ENCODE measurements at regions not wholly inside any gene's neighbourhood (a gene's known extent, or its start where the extent isn't known, plus 50 kb on each side); places are given as distances from the start of the nearest gene placed in this dataset.

GRCh38 chr6:132235596-132236280 lies 165.5 kb downstream of the MOXD1 start:
- Histone ChIP-seq H3K9me3 (replicated peaks; ENCODE audit: insufficient read depth, low read length) (no peaks in the 10 kb centered on the region), H3K4me1 (ENCODE audit: low read length) (no peaks in the 10 kb centered on the region), H2AFZ (ENCODE audit: low read length) (no peak overlapping the region), H3K27me3 (replicated peaks; ENCODE audit: insufficient read depth, low read length) (no peaks in the 10 kb centered on the region), H3K9ac (ENCODE audit: low read length) (no peak overlapping the region), H3K36me3 (replicated peaks; ENCODE audit: insufficient read depth, low read length) (no peaks in the 10 kb centered on the region), H4K20me1 (ENCODE audit: insufficient read depth, low read length) (no peaks in the 10 kb centered on the region), H3K4me2 (ENCODE audit: low read depth, low read length) (no peak overlapping the region), H3K27ac (ENCODE audit: low read length) (no peak overlapping the region), H3K4me3 (ENCODE audit: low read length) (no peak overlapping the region), H3F3A (ENCODE audit: insufficient read depth, low read length) (no peaks in the 10 kb centered on the region), H3K79me2 (ENCODE audit: low read length) (no peaks in the 10 kb centered on the region), H3K9me2 (replicated peaks; ENCODE audit: insufficient read depth, low read length) (no peaks in the 10 kb centered on the region)
- DNase-seq: no peak
- TF ChIP-seq EZH2phosphoT487 (IDR thresholded peaks at IDR 0.05; ENCODE audit: low read length) (no peak), EZH2 (optimal IDR thresholded peaks at IDR 0.05; ENCODE audit: low read depth, low read length) (no peak), CTCF (IDR thresholded peaks at IDR 0.05; ENCODE audit: low read length) (no peak)

GRCh38 chr6:132234356-132234755 lies 166.9 kb downstream of the MOXD1 start:
- Histone ChIP-seq H3K36me3 (replicated peaks; ENCODE audit: insufficient read depth, low read length) (no peaks in the 10 kb centered on the region), H3K79me2 (ENCODE audit: low read length) (no peaks in the 10 kb centered on the region), H3K9me3 (replicated peaks; ENCODE audit: insufficient read depth, low read length) (no peaks in the 10 kb centered on the region), H3K27ac (ENCODE audit: low read length) (no peak overlapping the region), H3K27me3 (replicated peaks; ENCODE audit: insufficient read depth, low read length) (no peaks in the 10 kb centered on the region), H3F3A (ENCODE audit: insufficient read depth, low read length) (no peaks in the 10 kb centered on the region), H3K4me1 (ENCODE audit: low read length) (no peaks in the 10 kb centered on the region), H3K4me2 (ENCODE audit: low read depth, low read length) (no peak overlapping the region), H3K9ac (ENCODE audit: low read length) (no peak overlapping the region), H3K4me3 (ENCODE audit: low read length) (no peak overlapping the region), H2AFZ (ENCODE audit: low read length) (no peak overlapping the region), H3K9me2 (replicated peaks; ENCODE audit: insufficient read depth, low read length) (no peaks in the 10 kb centered on the region), H4K20me1 (ENCODE audit: insufficient read depth, low read length) (no peaks in the 10 kb centered on the region)
- TF ChIP-seq CTCF (IDR thresholded peaks at IDR 0.05; ENCODE audit: low read length) (no peak), EZH2phosphoT487 (IDR thresholded peaks at IDR 0.05; ENCODE audit: low read length) (no peak), EZH2 (optimal IDR thresholded peaks at IDR 0.05; ENCODE audit: low read depth, low read length) (no peak)
- no peak for DNase-seq

GRCh38 chr6:132231121-132231884 lies 170.0 kb downstream of the MOXD1 start:
- Histone ChIP-seq H3K4me3 (ENCODE audit: low read length) (no peak overlapping the region), H3K36me3 (replicated peaks; ENCODE audit: insufficient read depth, low read length) (no peaks in the 10 kb centered on the region), H2AFZ (ENCODE audit: low read length) (no peak overlapping the region), H3K79me2 (ENCODE audit: low read length) (no peaks in the 10 kb centered on the region), H4K20me1 (ENCODE audit: insufficient read depth, low read length) (no peaks in the 10 kb centered on the region), H3K4me2 (ENCODE audit: low read depth, low read length) (no peak overlapping the region), H3K9me2 (replicated peaks; ENCODE audit: insufficient read depth, low read length) (no peaks in the 10 kb centered on the region), H3K27ac (ENCODE audit: low read length) (no peak overlapping the region), H3F3A (ENCODE audit: insufficient read depth, low read length) (no peaks in the 10 kb centered on the region), H3K4me1 (ENCODE audit: low read length) (no peaks in the 10 kb centered on the region), H3K27me3 (replicated peaks; ENCODE audit: insufficient read depth, low read length) (no peaks in the 10 kb centered on the region), H3K9ac (ENCODE audit: low read length) (no peak overlapping the region), H3K9me3 (replicated peaks; ENCODE audit: insufficient read depth, low read length) (no peaks in the 10 kb centered on the region)
- no peak for DNase-seq
- no peak for TF ChIP-seq EZH2 (optimal IDR thresholded peaks at IDR 0.05; ENCODE audit: low read depth, low read length)
- no peak for TF ChIP-seq CTCF (IDR thresholded peaks at IDR 0.05; ENCODE audit: low read length)
- TF ChIP-seq EZH2phosphoT487 (IDR thresholded peaks at IDR 0.05; ENCODE audit: low read length): no peak

All from MM.1S (cell line).